Suprapubic skin (tissue), 4 donors: ENCODE measurements at regions not wholly inside any gene's neighbourhood (a gene's known extent, or its start where the extent isn't known, plus 50 kb on each side); places are given as distances from the start of the nearest gene placed in this dataset.

Experiments
- DNase-seq, 2 donors: peaks; one replicate each; pipeline ENCODE4 v3.0.0-alpha.2; 2019; ENCODE audit warnings: low spot score in 2 of 2
- H3K27ac ChIP-seq: fragments of 200-600 bp; sonication (generic); one replicate; pipeline ENCODE4 v1.5.1; 2019
- H3K27me3 ChIP-seq: fragments of 200-600 bp; sonication (generic); one replicate; pipeline ENCODE4 v1.5.1; 2019
- H3K36me3 ChIP-seq: fragments of 200-600 bp; sonication (generic); one replicate; pipeline ENCODE4 v1.5.1; 2019
- H3K4me1 ChIP-seq: fragments of 200-600 bp; sonication (generic); one replicate; pipeline ENCODE4 v1.5.1; 2019
- H3K4me3 ChIP-seq: fragments of 200-600 bp; sonication (generic); one replicate; pipeline ENCODE4 v1.5.1; 2019; ENCODE audit warnings: mild to moderate bottlenecking
- H3K9me3 ChIP-seq: fragments of 200-600 bp; sonication (generic); one replicate; pipeline ENCODE4 v1.5.1; 2019
- EP300 ChIP-seq: sonication (generic); formaldehyde crosslinking; IDR thresholded peaks from one replicate; pipeline ENCODE4 v1.6.1; 2017; ENCODE audit warnings: antibody characterized with exemption
- POLR2A ChIP-seq, 2 donors: fragments of 450-650 bp; IDR thresholded peaks; one replicate each; pipeline ENCODE4 v1.6.1; 2017; ENCODE audit warnings: antibody characterized with exemption in 2 of 2, mild to moderate bottlenecking in 2 of 2, moderate library complexity in 2 of 2
- POLR2AphosphoS5 ChIP-seq, 3 donors: sonication (generic); formaldehyde crosslinking; IDR thresholded peaks; one replicate each; pipeline ENCODE4 v1.6.1; 2017; ENCODE audit warnings: antibody characterized with exemption in 3 of 3
- WGBS: methylation state at CpG from one replicate; pipeline ENCODE4 v1.1.5; 2018; 5-methylcytosine and 5-hydroxymethylcytosine counted together
- TF ChIP-seq, protein P1 (sequence below), 2 donors: fragments of 200-600 bp in 1 of 2; fragments of 450-650 bp in 1 of 2; sonication (generic) in 1 of 2; IDR thresholded peaks; one replicate each; pipeline ENCODE4 v1.5.1; 2016 to 2019; ENCODE audit warnings: antibody characterized with exemption in 2 of 2, mild to moderate bottlenecking in 1 of 2, moderate library complexity in 1 of 2

- no peak for TF ChIP-seq POLR2A (IDR thresholded peaks at IDR 0.05)
- TF ChIP-seq EP300, result no peak
- TF ChIP-seq, protein P1, sequence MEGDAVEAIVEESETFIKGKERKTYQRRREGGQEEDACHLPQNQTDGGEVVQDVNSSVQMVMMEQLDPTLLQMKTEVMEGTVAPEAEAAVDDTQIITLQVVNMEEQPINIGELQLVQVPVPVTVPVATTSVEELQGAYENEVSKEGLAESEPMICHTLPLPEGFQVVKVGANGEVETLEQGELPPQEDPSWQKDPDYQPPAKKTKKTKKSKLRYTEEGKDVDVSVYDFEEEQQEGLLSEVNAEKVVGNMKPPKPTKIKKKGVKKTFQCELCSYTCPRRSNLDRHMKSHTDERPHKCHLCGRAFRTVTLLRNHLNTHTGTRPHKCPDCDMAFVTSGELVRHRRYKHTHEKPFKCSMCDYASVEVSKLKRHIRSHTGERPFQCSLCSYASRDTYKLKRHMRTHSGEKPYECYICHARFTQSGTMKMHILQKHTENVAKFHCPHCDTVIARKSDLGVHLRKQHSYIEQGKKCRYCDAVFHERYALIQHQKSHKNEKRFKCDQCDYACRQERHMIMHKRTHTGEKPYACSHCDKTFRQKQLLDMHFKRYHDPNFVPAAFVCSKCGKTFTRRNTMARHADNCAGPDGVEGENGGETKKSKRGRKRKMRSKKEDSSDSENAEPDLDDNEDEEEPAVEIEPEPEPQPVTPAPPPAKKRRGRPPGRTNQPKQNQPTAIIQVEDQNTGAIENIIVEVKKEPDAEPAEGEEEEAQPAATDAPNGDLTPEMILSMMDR (IDR thresholded peaks at IDR 0.05), result no peak
- TF ChIP-seq POLR2AphosphoS5 (IDR thresholded peaks at IDR 0.05), result no peak
Measured at GRCh38 chr3:144175644-144176425, 204.2 kb downstream of the DIPK2A start.

GRCh38 chr3:144177649-144178048, 206.0 kb downstream of the DIPK2A start:
- no peak overlapping the region for H3K27ac ChIP-seq
- DNase-seq, result no peak
- H3K4me3 ChIP-seq, result no peak overlapping the region
- no peaks in the 10 kb centered on the region for H3K4me1 ChIP-seq
- TF ChIP-seq POLR2AphosphoS5 (IDR thresholded peaks at IDR 0.05), result no peak
- no peak for TF ChIP-seq POLR2A (IDR thresholded peaks at IDR 0.05)
- TF ChIP-seq, protein P1 (IDR thresholded peaks at IDR 0.05), result no peak
- TF ChIP-seq EP300, result no peak
- H3K36me3 ChIP-seq, result no peaks in the 10 kb centered on the region
- WGBS, result 77% methylated on average over 2 of the region's 2 CpGs
- no peaks in the 10 kb centered on the region for H3K9me3 ChIP-seq
- no peaks in the 10 kb centered on the region for H3K27me3 ChIP-seq

More at GRCh38 chr3:144175644-144176425, 204.2 kb downstream of the DIPK2A start:
- no peaks in the 10 kb centered on the region for H3K36me3 ChIP-seq
- DNase-seq, result no peak
- no peak overlapping the region for H3K27ac ChIP-seq
- H3K9me3 ChIP-seq, result no peaks in the 10 kb centered on the region
- H3K27me3 ChIP-seq, result no peaks in the 10 kb centered on the region
- H3K4me3 ChIP-seq, result no peak overlapping the region
- H3K4me1 ChIP-seq, result no peaks in the 10 kb centered on the region
- WGBS, result 95% methylated on average over 21 of the region's 21 CpGs

GRCh38 chr3:144178607-144179006, 207.0 kb downstream of the DIPK2A start:
- Histone ChIP-seq H3K27ac (no peak overlapping the region), H3K9me3 (no peaks in the 10 kb centered on the region), H3K4me1 (no peaks in the 10 kb centered on the region), H3K36me3 (no peaks in the 10 kb centered on the region), H3K4me3 (no peak overlapping the region), H3K27me3 (no peaks in the 10 kb centered on the region)
- TF ChIP-seq POLR2AphosphoS5 (IDR thresholded peaks at IDR 0.05), result no peak
- TF ChIP-seq, protein P1 (IDR thresholded peaks at IDR 0.05), result no peak
- no peak for TF ChIP-seq POLR2A (IDR thresholded peaks at IDR 0.05)
- no peak for TF ChIP-seq EP300
- WGBS, result 94% methylated on average over 2 of the region's 2 CpGs
- no peak for DNase-seq

DNA sequence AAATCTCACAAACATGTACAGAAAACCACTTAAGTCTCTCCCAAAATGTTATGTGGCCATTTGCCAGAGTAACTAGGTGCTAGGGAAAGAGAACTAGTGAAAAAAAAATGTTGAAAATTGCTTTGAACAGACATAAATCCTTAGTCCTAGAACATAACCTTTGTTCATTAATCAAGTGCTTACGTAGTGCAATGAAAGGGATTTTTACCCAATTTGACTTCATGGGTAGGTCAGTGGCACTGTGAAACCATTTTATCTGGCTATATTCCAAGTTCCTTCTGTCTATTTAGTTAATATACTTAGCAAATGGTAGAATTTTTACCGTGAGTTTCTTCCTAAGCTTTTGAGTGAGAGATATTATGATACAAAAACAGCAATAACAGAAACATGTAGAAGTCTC, 209.4 kb downstream of the DIPK2A start:
- WGBS, result 78% methylated on average over 2 of the region's 2 CpGs
- H3K27me3 ChIP-seq, result no peaks in the 10 kb centered on the region

GRCh38 chr3:144182501-144182900, 210.9 kb downstream of the DIPK2A start:
- no peaks in the 10 kb centered on the region for H3K36me3 ChIP-seq
- no peak for DNase-seq
- H3K4me1 ChIP-seq, result no peaks in the 10 kb centered on the region
- no peaks in the 10 kb centered on the region for H3K27me3 ChIP-seq
- TF ChIP-seq POLR2A (IDR thresholded peaks at IDR 0.05) (no peak), POLR2AphosphoS5 (IDR thresholded peaks at IDR 0.05) (no peak), EP300 (no peak)
- TF ChIP-seq, protein P1 (IDR thresholded peaks at IDR 0.05), result no peak
- H3K9me3 ChIP-seq, result peaks cover 8% of the 10 kb centered on the region
- H3K4me3 ChIP-seq, result no peak overlapping the region
- no peak overlapping the region for H3K27ac ChIP-seq
- WGBS, result 84% methylated on average over 1 of the region's 1 CpG

More for the DNA sequence above, 209.4 kb downstream of the DIPK2A start:
- no peak overlapping the region for H3K27ac ChIP-seq
- H3K4me3 ChIP-seq, result no peak overlapping the region
- peaks cover 8% of the 10 kb centered on the region for H3K9me3 ChIP-seq
- TF ChIP-seq, protein P1 (IDR thresholded peaks at IDR 0.05), result no peak
- TF ChIP-seq POLR2A (IDR thresholded peaks at IDR 0.05) (no peak), EP300 (no peak), POLR2AphosphoS5 (IDR thresholded peaks at IDR 0.05) (no peak)
- no peaks in the 10 kb centered on the region for H3K4me1 ChIP-seq
- H3K36me3 ChIP-seq, result no peaks in the 10 kb centered on the region
- DNase-seq, result no peak
